CD4-positive, alpha-beta memory T cell (primary cell): ENCODE measurements at regions not wholly inside any gene's neighbourhood (a gene's known extent, or its start where the extent isn't known, plus 50 kb on each side); places are given as distances from the start of the nearest gene placed in this dataset.

Experiments
- CTCF ChIA-PET: fragments of 350-600 bp; sonication (Branson Sonifier 250); formaldehyde crosslinking; loops from one replicate; lab custom pipeline; 2021; ENCODE audit warnings: inconsistent platforms; ENCODE audit not compliant: partially characterized antibody; lab: Charles Lee
- POLR2A ChIA-PET: fragments of 350-600 bp; sonication (Branson Sonifier 250); formaldehyde crosslinking; loops from one replicate; lab custom pipeline; 2021; ENCODE audit not compliant: partially characterized antibody; lab: Charles Lee
- DNase-seq, 5 donors: peaks; one replicate each; pipeline versions ENCODE4 v3.0.0 to v3.0.0-alpha.2; 2020 to 2022; ENCODE audit warnings: mixed read lengths in 1 of 5
- H3K27ac ChIP-seq: one replicate; pipeline ENCODE4 v1.7.0; 2013; ENCODE audit warnings: low read depth, low read length
- H3K27me3 ChIP-seq: 2 replicates; pipeline ENCODE4 v1.7.0; 2013; ENCODE audit warnings: mild to moderate bottlenecking, low read length, moderate library complexity; ENCODE audit not compliant: insufficient read depth
- H3K36me3 ChIP-seq: 2 replicates; pipeline ENCODE4 v1.7.0; 2013; ENCODE audit warnings: mild to moderate bottlenecking, low read length, moderate library complexity; ENCODE audit not compliant: insufficient read depth
- H3K4me1 ChIP-seq: 2 replicates; pipeline ENCODE4 v1.7.0; 2013; ENCODE audit warnings: mild to moderate bottlenecking, low read length, moderate library complexity; ENCODE audit not compliant: insufficient read depth
- H3K4me3 ChIP-seq, 2 donors: one replicate each; pipeline ENCODE4 v1.7.0; 2013; ENCODE audit warnings: low read length in 2 of 2, mild to moderate bottlenecking in 1 of 2
- H3K9me3 ChIP-seq, 2 donors: one replicate each; pipeline ENCODE4 v1.7.0; 2013; ENCODE audit warnings: low read length in 2 of 2, control low read depth in 1 of 2; ENCODE audit not compliant: control insufficient read depth in 1 of 2
- H3K27ac Mint-ChIP-seq, 7 donors: one replicate each; pipeline ENCODE4 v1.8.0; 2020 to 2021; ENCODE audit warnings: mixed read lengths in 7 of 7, mild to moderate bottlenecking in 6 of 7, inconsistent platforms in 3 of 7, moderate library complexity in 3 of 7
- H3K27me3 Mint-ChIP-seq, 2 donors: one replicate each; pipeline ENCODE4 v1.8.0; 2020 to 2021; ENCODE audit warnings: mixed read lengths in 2 of 2
- H3K36me3 Mint-ChIP-seq, 2 donors: one replicate each; pipeline ENCODE4 v1.8.0; 2020 to 2021; ENCODE audit warnings: mixed read lengths in 2 of 2, inconsistent platforms in 1 of 2, mild to moderate bottlenecking in 1 of 2
- H3K4me1 Mint-ChIP-seq, 4 donors: one replicate each; pipeline ENCODE4 v1.8.0; 2020 to 2021; ENCODE audit warnings: mixed read lengths in 4 of 4, mild to moderate bottlenecking in 1 of 4
- H3K4me3 Mint-ChIP-seq, 8 donors: one replicate each; pipeline ENCODE4 v1.8.0; 2020 to 2021; ENCODE audit warnings: mixed read lengths in 8 of 8, mild to moderate bottlenecking in 7 of 8, moderate library complexity in 6 of 8, inconsistent platforms in 3 of 8
- H3K9me3 Mint-ChIP-seq, 8 donors: one replicate each; pipeline ENCODE4 v1.8.0; 2020 to 2021; ENCODE audit warnings: mixed read lengths in 8 of 8, mild to moderate bottlenecking in 5 of 8, inconsistent platforms in 3 of 8, moderate library complexity in 1 of 8
- intact Hi-C: fragments of 100-400 bp; cut with micrococcal nuclease; formaldehyde crosslinking; loops from one replicate; pipeline ENCODE4 v1.15.1; 2023

GRCh38 chr1:192022827-192023226, 135.4 kb upstream of the RGS18 start:
- H3K36me3 Mint-ChIP-seq = no peaks in the 10 kb centered on the region
- no peak overlapping the region for H3K4me3 Mint-ChIP-seq
- intact Hi-C loops = no loop called here
- H3K4me1 Mint-ChIP-seq = no peaks in the 10 kb centered on the region
- no peak overlapping the region for H3K27ac Mint-ChIP-seq
- Histone ChIP-seq H3K36me3 (no peaks in the 10 kb centered on the region), H3K9me3 (no peaks in the 10 kb centered on the region), H3K4me3 (no peak overlapping the region), H3K27ac (no peak overlapping the region), H3K4me1 (no peaks in the 10 kb centered on the region), H3K27me3 (no peaks in the 10 kb centered on the region)
- no peak for DNase-seq
- ChIA-PET CTCF (no interaction called here), POLR2A (no interaction called here)
- peaks cover 2 to 14% (median 7%) of the 10 kb centered on the region in 8 donors for H3K9me3 Mint-ChIP-seq
- no peaks in the 10 kb centered on the region for H3K27me3 Mint-ChIP-seq

DNA sequence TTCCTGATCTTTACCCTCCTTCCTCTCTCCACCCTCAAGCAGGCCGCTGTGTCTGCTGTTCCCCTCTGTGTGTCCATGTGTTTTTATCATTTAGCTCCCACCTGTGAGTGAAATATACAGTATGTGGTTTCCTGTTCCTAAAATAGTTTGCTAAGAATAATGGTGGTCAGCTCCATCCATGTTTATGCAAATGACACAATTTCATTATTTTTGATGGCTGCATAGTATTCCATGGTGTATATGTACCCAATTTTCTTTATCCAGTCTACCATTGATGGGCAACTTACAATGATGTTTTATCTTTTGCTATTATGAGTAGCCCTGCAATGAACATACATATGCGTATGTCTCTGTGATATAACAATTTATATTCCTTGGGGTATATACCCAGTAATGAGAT, 133.4 kb upstream of the RGS18 start:
- H3K4me3 ChIP-seq = no peak overlapping the region
- ChIA-PET CTCF (no interaction called here), POLR2A (no interaction called here)
- peaks cover 2 to 20% (median 4%) of the 10 kb centered on the region in 8 donors for H3K9me3 Mint-ChIP-seq
- no peaks in the 10 kb centered on the region for H3K27me3 Mint-ChIP-seq
- H3K36me3 ChIP-seq = no peaks in the 10 kb centered on the region
- DNase-seq = no peak
- H3K36me3 Mint-ChIP-seq = no peaks in the 10 kb centered on the region
- H3K27me3 ChIP-seq = no peaks in the 10 kb centered on the region
- intact Hi-C loops = no loop called here
- no peaks in the 10 kb centered on the region for H3K4me1 ChIP-seq
- H3K4me3 Mint-ChIP-seq = no peak overlapping the region
- no peaks in the 10 kb centered on the region for H3K4me1 Mint-ChIP-seq
- no peak overlapping the region for H3K27ac ChIP-seq
- no peaks in the 10 kb centered on the region for H3K9me3 ChIP-seq
- no peak overlapping the region for H3K27ac Mint-ChIP-seq

DNA sequence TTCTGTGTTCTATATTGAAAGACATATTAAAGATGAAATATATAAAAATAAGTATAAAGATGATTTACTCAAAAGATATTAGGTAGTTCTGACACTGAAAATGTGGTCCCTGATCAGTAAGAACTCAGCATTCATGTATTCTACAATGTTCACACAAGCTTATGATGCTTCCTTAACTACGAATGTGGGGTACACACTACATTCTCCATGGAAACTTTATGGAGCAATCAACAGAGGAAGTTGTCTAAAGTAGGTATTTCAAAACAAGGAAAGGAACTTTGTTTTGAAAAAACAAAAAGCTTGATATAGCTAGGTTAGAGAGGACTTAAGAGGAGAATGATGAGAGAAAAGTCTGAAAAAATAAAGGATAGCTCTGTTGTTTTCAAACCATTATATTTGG, 119.7 kb upstream of the RGS18 start:
- DNase-seq = no peak
- no peak overlapping the region for H3K27ac ChIP-seq
- H3K36me3 ChIP-seq = no peaks in the 10 kb centered on the region
- ChIA-PET POLR2A (no interaction called here), CTCF (no interaction called here)
- Mint-ChIP-seq H3K9me3 (peaks cover 0 to 8% (median 5%) of the 10 kb centered on the region in 8 donors), H3K27me3 (no peaks in the 10 kb centered on the region), H3K4me3 (no peak overlapping the region), H3K36me3 (no peaks in the 10 kb centered on the region), H3K4me1 (no peaks in the 10 kb centered on the region), H3K27ac (no peak overlapping the region)
- H3K27me3 ChIP-seq = no peaks in the 10 kb centered on the region
- no peaks in the 10 kb centered on the region for H3K4me1 ChIP-seq
- no peak overlapping the region for H3K4me3 ChIP-seq
- intact Hi-C loops = no loop called here
- no peaks in the 10 kb centered on the region for H3K9me3 ChIP-seq

- Histone ChIP-seq H3K27ac (no peak overlapping the region), H3K4me1 (no peaks in the 10 kb centered on the region), H3K27me3 (no peaks in the 10 kb centered on the region), H3K36me3 (no peaks in the 10 kb centered on the region), H3K9me3 (no peaks in the 10 kb centered on the region), H3K4me3 (no peak overlapping the region)
- ChIA-PET POLR2A (no interaction called here), CTCF (no interaction called here)
- Mint-ChIP-seq H3K27ac (no peak overlapping the region), H3K9me3 (peaks cover 0 to 5% (median 0%) of the 10 kb centered on the region in 8 donors), H3K4me1 (no peaks in the 10 kb centered on the region), H3K36me3 (no peaks in the 10 kb centered on the region), H3K4me3 (no peak overlapping the region), H3K27me3 (no peaks in the 10 kb centered on the region)
- DNase-seq = no peak
- intact Hi-C loops = no loop called here
Measured at GRCh38 chr1:192045131-192045530, 113.1 kb upstream of the RGS18 start.

GRCh38 chr1:192053531-192053971, 104.7 kb upstream of the RGS18 start:
- Mint-ChIP-seq H3K9me3 (peaks cover 0 to 6% (median 0%) of the 10 kb centered on the region in 8 donors), H3K36me3 (no peaks in the 10 kb centered on the region), H3K4me3 (no peak overlapping the region), H3K27ac (no peak overlapping the region), H3K27me3 (no peaks in the 10 kb centered on the region), H3K4me1 (no peaks in the 10 kb centered on the region)
- Histone ChIP-seq H3K4me3 (no peak overlapping the region), H3K27ac (no peak overlapping the region), H3K4me1 (no peaks in the 10 kb centered on the region), H3K9me3 (no peaks in the 10 kb centered on the region), H3K36me3 (no peaks in the 10 kb centered on the region), H3K27me3 (no peaks in the 10 kb centered on the region)
- intact Hi-C loops = no loop called here
- DNase-seq = no peak
- POLR2A ChIA-PET = no interaction called here
- CTCF ChIA-PET = no interaction called here

DNA sequence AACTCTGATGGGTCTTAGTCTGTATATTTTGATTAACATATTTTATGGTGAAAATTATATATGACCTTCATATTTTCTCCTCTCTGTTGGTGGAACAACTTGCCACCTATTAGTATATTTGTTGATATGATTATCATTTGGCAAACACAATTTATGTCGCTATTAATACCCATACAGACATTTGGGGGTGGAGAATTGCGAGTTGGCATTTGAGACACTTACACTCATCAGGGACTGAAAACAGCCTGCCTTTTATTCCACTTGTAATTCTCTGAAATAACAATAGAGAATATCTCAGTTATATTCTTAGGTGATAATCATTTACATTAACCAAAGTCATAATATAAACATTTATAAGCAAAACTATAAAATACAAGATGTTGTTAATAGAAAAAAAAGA, 100.5 kb upstream of the RGS18 start:
- Histone ChIP-seq H3K9me3 (no peaks in the 10 kb centered on the region), H3K27ac (no peak overlapping the region), H3K27me3 (no peaks in the 10 kb centered on the region), H3K4me1 (no peaks in the 10 kb centered on the region), H3K36me3 (no peaks in the 10 kb centered on the region), H3K4me3 (no peak overlapping the region)
- Mint-ChIP-seq H3K4me1 (no peaks in the 10 kb centered on the region), H3K27me3 (no peaks in the 10 kb centered on the region), H3K36me3 (no peaks in the 10 kb centered on the region), H3K27ac (no peak overlapping the region), H3K4me3 (no peak overlapping the region), H3K9me3 (peaks cover 0 to under 1% (median 0%) of the 10 kb centered on the region in 8 donors)
- intact Hi-C loops = no loop called here
- no peak for DNase-seq
- ChIA-PET POLR2A (no interaction called here), CTCF (no interaction called here)

GRCh38 chr1:192059407-192059806, 98.9 kb upstream of the RGS18 start:
- no peaks in the 10 kb centered on the region for H3K9me3 ChIP-seq
- H3K27me3 ChIP-seq = no peaks in the 10 kb centered on the region
- H3K27ac ChIP-seq = no peak overlapping the region
- Mint-ChIP-seq H3K4me1 (no peaks in the 10 kb centered on the region), H3K9me3 (no peaks in the 10 kb centered on the region), H3K27me3 (no peaks in the 10 kb centered on the region), H3K27ac (no peak overlapping the region), H3K36me3 (no peaks in the 10 kb centered on the region), H3K4me3 (no peak overlapping the region)
- CTCF ChIA-PET = no interaction called here
- no peaks in the 10 kb centered on the region for H3K4me1 ChIP-seq
- POLR2A ChIA-PET = no interaction called here
- H3K4me3 ChIP-seq = no peak overlapping the region
- no peak for DNase-seq
- intact Hi-C loops = no loop called here
- no peaks in the 10 kb centered on the region for H3K36me3 ChIP-seq

DNA sequence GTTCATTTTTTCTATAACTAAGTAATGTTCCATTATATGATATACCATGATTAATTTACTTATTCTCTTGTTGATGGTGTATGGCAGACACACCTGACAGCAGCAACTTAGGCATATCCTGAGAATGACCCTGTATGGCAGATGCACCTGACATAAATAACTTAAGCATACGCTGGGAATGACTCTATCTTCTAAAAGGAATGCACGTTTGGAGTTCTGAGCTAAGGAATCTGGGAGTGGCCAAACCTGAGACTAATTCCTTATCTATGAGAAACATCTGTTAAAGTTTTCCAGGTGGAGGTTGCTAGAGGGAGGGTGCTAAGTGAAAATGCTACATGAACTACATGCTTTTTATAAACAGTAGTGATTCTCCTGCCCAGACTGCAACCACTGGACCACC, 96.7 kb upstream of the RGS18 start:
- intact Hi-C loops = no loop called here
- H3K4me3 Mint-ChIP-seq = no peak overlapping the region
- no peaks in the 10 kb centered on the region for H3K36me3 ChIP-seq
- H3K9me3 Mint-ChIP-seq = peaks cover 0 to 2% (median 0%) of the 10 kb centered on the region in 8 donors
- no peaks in the 10 kb centered on the region for H3K27me3 Mint-ChIP-seq
- H3K4me1 ChIP-seq = no peaks in the 10 kb centered on the region
- no peak for DNase-seq
- no peaks in the 10 kb centered on the region for H3K9me3 ChIP-seq
- H3K4me3 ChIP-seq = no peak overlapping the region
- CTCF ChIA-PET = no interaction called here
- H3K4me1 Mint-ChIP-seq = no peaks in the 10 kb centered on the region
- H3K27me3 ChIP-seq = no peaks in the 10 kb centered on the region
- H3K27ac Mint-ChIP-seq = no peak overlapping the region
- H3K27ac ChIP-seq = no peak overlapping the region
- POLR2A ChIA-PET = no interaction called here
- H3K36me3 Mint-ChIP-seq = no peaks in the 10 kb centered on the region
